ENCODE measurements at regions not wholly inside any gene's neighbourhood (a gene's known extent, or its start where the extent isn't known, plus 50 kb on each side); places are given as distances from the start of the nearest gene placed in this dataset.

DNA sequence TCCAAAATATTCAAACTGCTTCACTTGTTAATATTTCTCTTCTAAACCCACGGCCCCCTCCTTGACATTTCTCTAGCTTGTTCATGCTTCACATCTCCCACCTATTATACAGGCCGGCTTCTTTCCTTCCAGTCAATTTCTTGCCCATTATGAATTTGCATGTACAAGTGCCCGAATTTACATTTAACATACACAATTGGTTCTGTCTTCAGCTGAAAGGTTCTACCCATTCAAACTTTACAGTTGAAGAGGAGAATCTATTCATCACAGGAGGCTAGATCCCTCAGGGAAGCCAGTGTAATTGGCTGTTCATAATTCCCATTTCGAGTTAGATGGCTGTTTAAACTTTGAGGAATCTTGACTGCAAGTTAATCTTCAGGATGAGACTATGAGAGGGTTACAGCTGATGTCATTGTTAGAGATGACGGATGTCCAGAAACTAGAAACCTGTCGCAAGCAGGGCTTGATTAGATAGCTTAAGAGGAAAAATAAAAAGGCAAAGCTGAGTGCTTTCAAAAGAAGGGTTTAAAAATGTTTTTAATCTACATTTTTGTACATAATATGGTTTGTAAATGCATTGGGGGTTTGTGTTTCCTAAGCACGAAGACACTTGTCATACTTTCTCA lies 157.0 kb downstream of the ADSS2 start:
- Histone ChIP-seq H3K4me3 (ENCODE audit: insufficient read depth, low read length) (no peak overlapping the region), H2AFZ (ENCODE audit: low read length) (no peak overlapping the region)
- no peak for TF ChIP-seq CTCF (IDR thresholded peaks at IDR 0.05; ENCODE audit: extremely low read depth, low read depth, low read length)

DNA sequence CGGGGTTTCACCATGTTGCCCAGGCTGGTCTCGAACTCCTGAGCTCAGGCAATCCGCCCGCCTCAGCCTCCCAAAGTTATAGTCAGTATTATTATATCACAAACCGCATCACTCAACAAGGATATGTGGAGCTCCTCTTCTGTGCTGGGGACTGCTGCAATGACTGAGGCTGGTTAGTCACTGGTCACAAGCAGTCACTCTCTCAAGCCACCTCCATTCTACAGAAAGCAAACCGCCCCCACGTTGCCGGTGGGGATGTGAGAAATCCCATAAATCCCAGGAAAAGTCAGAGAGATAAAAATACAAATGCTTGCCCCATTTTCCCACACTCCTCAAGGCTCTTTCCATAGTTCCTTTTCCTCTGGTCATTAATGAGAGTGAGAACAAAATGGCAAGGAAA lies 155.7 kb downstream of the ADSS2 start:
- Histone ChIP-seq H3K36me3 (ENCODE audit: insufficient read depth, low read length) (no peaks in the 10 kb centered on the region), H3K27ac (ENCODE audit: low read depth, low read length) (no peak overlapping the region), H3K4me3 (ENCODE audit: insufficient read depth, low read length) (no peak overlapping the region), H3K27me3 (ENCODE audit: insufficient read depth, low read length) (no peaks in the 10 kb centered on the region), H3K4me1 (ENCODE audit: insufficient read depth, low read length) (peaks cover 6% of the 10 kb centered on the region), H4K20me1 (ENCODE audit: insufficient read depth, low read length) (no peaks in the 10 kb centered on the region), H3K79me2 (ENCODE audit: insufficient read depth, low read length) (no peaks in the 10 kb centered on the region), H3K4me2 (ENCODE audit: insufficient read depth, low read length) (no peak overlapping the region), H3K9me3 (ENCODE audit: low read depth, low read length) (no peaks in the 10 kb centered on the region), H2AFZ (ENCODE audit: low read length) (peak overlapping the region; percentile 0)
- no peak for DNase-seq (ENCODE audit: insufficient read length, low spot score, missing footprints)
- TF ChIP-seq CTCF (IDR thresholded peaks at IDR 0.05; ENCODE audit: extremely low read depth, low read depth, low read length), result no peak

More for the DNA sequence above, 157.0 kb downstream of the ADSS2 start:
- H3K27ac ChIP-seq (ENCODE audit: low read depth, low read length), result no peak overlapping the region
- H3K27me3 ChIP-seq (ENCODE audit: insufficient read depth, low read length), result no peaks in the 10 kb centered on the region
- no peaks in the 10 kb centered on the region for H3K36me3 ChIP-seq (ENCODE audit: insufficient read depth, low read length)
- H3K4me2 ChIP-seq (ENCODE audit: insufficient read depth, low read length), result no peak overlapping the region
- H3K9me3 ChIP-seq (ENCODE audit: low read depth, low read length), result no peaks in the 10 kb centered on the region
- no peaks in the 10 kb centered on the region for H3K79me2 ChIP-seq (ENCODE audit: insufficient read depth, low read length)
- peaks cover 6% of the 10 kb centered on the region for H3K4me1 ChIP-seq (ENCODE audit: insufficient read depth, low read length)
- H4K20me1 ChIP-seq (ENCODE audit: insufficient read depth, low read length), result no peaks in the 10 kb centered on the region
- no peak for DNase-seq (ENCODE audit: insufficient read length, low spot score, missing footprints)

- Histone ChIP-seq H3K4me2 (ENCODE audit: insufficient read depth, low read length) (no peak overlapping the region), H2AFZ (ENCODE audit: low read length) (peak overlapping the region; percentile 0), H3K36me3 (ENCODE audit: insufficient read depth, low read length) (no peaks in the 10 kb centered on the region), H3K79me2 (ENCODE audit: insufficient read depth, low read length) (no peaks in the 10 kb centered on the region), H3K4me1 (ENCODE audit: insufficient read depth, low read length) (peaks cover 6% of the 10 kb centered on the region), H4K20me1 (ENCODE audit: insufficient read depth, low read length) (no peaks in the 10 kb centered on the region), H3K9me3 (ENCODE audit: low read depth, low read length) (no peaks in the 10 kb centered on the region), H3K4me3 (ENCODE audit: insufficient read depth, low read length) (no peak overlapping the region), H3K27me3 (ENCODE audit: insufficient read depth, low read length) (no peaks in the 10 kb centered on the region), H3K27ac (ENCODE audit: low read depth, low read length) (no peak overlapping the region)
- no peak for DNase-seq (ENCODE audit: insufficient read length, low spot score, missing footprints)
- TF ChIP-seq CTCF (IDR thresholded peaks at IDR 0.05; ENCODE audit: extremely low read depth, low read depth, low read length), result no peak
Measured at GRCh38 chr1:244296447-244296846, 155.3 kb downstream of the ADSS2 start.

- Histone ChIP-seq H3K36me3 (ENCODE audit: insufficient read depth, low read length) (no peaks in the 10 kb centered on the region), H3K27me3 (ENCODE audit: insufficient read depth, low read length) (no peaks in the 10 kb centered on the region), H3K4me2 (ENCODE audit: insufficient read depth, low read length) (no peak overlapping the region), H3K79me2 (ENCODE audit: insufficient read depth, low read length) (no peaks in the 10 kb centered on the region), H3K27ac (ENCODE audit: low read depth, low read length) (no peak overlapping the region), H3K4me1 (ENCODE audit: insufficient read depth, low read length) (peaks cover 6% of the 10 kb centered on the region), H3K9me3 (ENCODE audit: low read depth, low read length) (no peaks in the 10 kb centered on the region), H2AFZ (ENCODE audit: low read length) (no peak overlapping the region), H4K20me1 (ENCODE audit: insufficient read depth, low read length) (no peaks in the 10 kb centered on the region), H3K4me3 (ENCODE audit: insufficient read depth, low read length) (no peak overlapping the region)
- TF ChIP-seq CTCF (IDR thresholded peaks at IDR 0.05; ENCODE audit: extremely low read depth, low read depth, low read length), result no peak
- DNase-seq (ENCODE audit: insufficient read length, low spot score, missing footprints), result no peak
Measured at GRCh38 chr1:244297087-244297486, 154.6 kb downstream of the ADSS2 start.

All from osteoblast (primary cell).